ENCODE measurements at regions not wholly inside any gene's neighbourhood (a gene's known extent, or its start where the extent isn't known, plus 50 kb on each side); places are given as distances from the start of the nearest gene placed in this dataset.
"Not testable (repeated sequence)": the region's sequence is repeated elsewhere in the genome, so short reads cannot be mapped to it uniquely, and the experiment has no call there.

GRCh38 chr5:82886911-82887310, 190.3 kb downstream of the TMEM167A start:
- no peak for DNase-seq

- DNase-seq: no peak
Observed at GRCh38 chr5:82885627-82886389, 191.4 kb downstream of the TMEM167A start.

DNA sequence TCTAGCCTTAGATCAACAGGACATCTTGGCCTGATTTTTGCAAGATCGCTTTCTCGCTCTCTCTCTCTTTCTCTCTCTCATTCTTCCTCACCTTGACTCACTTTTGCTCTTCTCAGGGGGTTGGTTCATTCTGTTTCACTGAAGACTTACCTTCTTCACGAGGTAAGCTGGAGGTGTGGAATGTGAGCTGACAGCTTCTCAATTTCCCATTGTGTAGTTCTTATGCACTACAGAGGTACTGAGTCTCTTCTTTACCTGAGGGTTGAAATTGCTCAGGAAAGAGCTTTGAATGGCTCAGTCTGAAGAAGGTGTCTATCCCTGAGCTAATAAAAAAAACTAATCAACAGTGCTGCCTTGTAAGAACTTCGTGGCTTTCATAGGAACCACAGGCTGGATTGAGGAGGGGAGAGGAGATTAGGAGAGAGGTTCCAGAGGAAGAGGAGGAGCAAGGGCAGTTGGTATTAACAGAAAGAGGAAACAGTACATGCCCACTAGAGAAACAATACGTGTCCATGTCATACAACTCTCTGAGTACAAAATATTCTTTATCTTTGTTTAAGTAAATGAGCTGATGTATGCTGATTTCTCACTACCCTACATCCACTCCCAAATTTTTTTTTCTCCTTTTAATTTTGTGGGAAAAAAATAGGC, 192.2 kb downstream of the TMEM167A start:
- DNase-seq: no peak

DNA sequence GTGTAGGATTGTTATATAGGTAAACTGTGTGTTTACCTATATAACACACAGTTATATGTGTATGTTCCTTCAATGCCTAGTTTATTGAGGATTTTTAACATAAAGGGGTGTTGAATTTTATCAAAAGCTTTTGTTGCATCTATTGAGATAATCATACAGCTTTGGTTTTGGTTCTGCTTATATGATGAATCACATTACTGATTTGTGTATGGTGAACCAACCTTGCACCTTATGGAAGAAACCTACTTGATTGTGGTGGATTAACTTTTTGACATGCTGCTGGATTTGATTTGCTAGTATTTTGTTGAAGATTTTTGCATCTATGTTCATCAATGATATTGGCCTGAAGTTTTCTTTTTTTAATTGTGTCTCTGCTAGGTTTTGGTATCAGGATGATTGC, 194.9 kb downstream of the TMEM167A start:
- no peak for DNase-seq

DNA sequence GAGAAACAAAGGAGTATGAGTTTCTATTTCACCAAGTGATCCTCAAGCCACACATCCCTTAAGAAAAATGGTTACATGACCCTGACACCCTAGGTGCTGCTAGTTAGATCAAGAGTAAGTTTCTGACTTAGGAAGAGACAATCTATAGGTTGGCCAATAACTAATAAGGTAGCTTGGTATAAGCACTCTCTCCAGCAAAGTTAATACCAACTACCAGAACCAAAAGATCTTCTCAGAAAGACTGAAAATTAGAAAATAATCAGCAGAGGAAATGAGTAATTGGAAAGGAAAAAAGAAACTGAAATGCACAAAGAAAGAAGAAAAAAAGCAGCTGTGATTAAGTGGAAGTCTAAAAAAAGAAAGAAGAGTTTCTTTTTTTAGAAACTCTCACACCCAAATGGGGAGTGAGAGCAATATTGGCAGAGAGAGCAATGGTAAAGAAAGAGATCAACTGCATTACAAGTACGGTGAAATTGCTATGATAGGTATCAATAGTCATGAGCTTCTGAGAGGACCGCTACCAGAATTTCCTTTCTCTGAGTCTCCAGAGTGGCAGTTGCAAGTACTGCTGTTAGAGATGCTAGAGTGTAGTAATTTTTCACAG, 195.5 kb downstream of the TMEM167A start:
- DNase-seq: no peak

DNA sequence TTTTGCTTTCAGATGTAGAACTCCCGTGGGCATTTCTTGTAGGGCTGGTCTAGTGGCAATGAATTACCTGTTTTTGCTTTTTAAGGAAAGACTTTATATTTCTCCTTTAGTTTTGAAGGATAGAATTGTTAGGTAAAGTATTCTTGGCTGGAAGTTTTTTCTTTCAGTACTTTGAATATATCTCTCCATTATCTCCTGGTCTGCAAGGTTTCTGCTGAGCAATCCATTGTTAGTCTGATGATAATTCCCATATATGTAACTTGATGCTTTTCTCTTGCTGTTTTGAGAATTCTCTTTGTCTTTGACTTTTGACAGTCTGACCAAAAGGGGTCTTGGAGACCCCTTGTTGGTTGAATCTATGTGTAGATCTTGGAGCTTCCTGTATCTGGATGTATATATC, 198.1 kb downstream of the TMEM167A start:
- no peak for DNase-seq

GRCh38 chr5:82873452-82873851, 203.7 kb downstream of the TMEM167A start:
- no peak for DNase-seq

DNA sequence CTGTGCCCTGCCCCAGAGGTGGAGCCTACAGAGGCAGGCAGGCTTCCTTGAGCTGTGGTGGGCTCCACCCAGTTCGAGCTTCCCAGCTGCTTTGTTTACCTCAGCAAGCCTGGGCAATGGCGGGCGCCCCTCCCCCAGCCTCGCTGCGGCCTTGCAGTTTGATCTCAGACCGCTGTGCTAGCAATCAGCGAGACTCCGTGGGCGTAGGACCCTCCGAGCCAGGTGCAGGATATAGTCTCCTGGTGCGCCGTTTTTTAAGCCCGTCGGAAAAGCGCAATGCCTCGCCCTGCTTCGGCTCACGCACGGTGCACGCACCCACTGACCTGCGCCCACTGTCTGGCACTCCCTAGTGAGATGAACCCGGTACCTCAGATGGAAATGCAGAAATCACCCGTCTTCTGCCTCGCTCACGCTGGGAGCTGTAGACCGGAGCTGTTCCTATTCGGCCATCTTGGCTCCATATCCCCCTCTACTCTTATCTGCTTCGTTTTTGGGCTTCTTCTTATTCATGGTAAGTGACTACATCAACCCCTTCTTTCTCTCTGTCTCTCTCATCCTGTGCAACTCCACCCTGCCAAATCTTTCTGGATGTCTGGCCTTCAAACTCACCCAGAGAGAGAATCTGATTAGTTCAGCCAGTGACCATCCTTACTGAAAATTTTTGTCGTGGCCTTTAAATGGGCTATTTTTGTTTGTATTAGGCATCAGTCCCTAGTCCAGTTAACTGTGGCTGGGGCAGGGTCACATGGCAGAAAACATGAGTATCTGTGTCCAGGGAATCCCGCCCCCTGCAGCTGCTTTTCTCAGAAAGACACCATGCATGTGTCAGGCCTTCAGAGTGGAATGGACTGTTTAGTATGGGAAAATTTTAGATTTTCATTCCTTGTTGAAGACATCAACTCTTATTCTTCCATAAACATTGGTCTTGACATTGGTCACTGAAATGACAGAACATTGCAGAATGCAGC, 204.6 kb downstream of the TMEM167A start:
- DNase-seq: not testable (repeated sequence)

GRCh38 chr5:82865625-82866024, 211.6 kb downstream of the TMEM167A start:
- DNase-seq: no peak

DNA sequence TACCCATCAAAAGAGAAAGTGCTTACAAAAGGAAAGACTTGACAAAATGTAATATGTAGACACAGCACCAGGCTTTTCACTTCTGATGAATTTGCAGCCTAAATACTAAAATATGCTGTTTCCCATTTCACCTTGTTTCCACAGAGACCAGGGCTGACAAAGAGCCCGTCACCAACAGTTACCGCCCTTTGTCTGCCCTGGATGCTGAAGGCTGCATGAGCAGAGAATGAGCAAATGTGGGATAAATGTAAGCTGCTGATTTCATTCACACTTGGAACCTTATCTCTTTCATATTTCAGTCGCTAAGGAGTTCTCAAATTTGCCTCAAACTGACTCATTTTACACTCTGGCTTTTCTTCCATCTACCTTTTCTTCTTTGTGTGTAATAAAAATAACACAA, 213.9 kb downstream of the TMEM167A start:
- no peak for DNase-seq

- DNase-seq: no peak
Observed at GRCh38 chr5:82862711-82863110, 214.5 kb downstream of the TMEM167A start.

DNA sequence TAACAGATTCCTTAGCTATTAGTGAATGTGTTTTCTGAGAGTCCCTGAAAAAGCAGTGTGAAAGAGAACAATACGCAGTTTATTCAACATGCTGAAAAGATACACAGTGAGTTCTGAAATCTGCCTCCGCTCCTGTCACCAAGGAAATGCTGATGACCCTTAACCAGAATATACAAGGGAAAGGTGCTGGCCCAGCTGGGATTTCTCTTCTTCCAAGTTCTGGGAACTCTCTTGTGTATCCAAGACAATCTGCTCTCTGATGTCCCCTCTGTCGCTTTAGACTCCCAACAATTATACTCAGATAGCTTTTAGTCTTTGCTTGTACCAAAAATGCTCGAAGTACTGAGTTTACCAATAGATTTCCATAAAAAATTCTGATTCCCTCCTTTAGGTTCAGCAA, 214.9 kb downstream of the TMEM167A start:
- DNase-seq: no peak

DNA sequence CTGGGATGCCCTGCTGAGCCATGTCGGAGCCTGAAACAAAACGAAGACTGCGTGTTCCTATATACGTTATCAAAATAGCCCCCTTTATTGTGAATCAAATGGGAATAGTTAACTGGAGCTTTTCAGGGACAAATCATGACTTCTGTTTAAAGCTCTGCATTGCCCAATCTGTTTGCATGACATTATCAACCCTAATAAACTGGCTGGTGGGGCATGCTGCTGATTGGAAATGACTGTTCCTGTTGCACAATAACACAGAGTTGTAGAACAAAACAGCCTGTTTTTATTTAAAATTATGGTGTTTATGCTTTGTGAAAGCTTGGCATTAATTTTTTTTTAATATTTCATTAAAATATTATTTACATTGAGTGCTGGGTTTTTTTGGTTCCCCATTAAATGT, 215.5 kb downstream of the TMEM167A start:
- DNase-seq: no peak

DNA sequence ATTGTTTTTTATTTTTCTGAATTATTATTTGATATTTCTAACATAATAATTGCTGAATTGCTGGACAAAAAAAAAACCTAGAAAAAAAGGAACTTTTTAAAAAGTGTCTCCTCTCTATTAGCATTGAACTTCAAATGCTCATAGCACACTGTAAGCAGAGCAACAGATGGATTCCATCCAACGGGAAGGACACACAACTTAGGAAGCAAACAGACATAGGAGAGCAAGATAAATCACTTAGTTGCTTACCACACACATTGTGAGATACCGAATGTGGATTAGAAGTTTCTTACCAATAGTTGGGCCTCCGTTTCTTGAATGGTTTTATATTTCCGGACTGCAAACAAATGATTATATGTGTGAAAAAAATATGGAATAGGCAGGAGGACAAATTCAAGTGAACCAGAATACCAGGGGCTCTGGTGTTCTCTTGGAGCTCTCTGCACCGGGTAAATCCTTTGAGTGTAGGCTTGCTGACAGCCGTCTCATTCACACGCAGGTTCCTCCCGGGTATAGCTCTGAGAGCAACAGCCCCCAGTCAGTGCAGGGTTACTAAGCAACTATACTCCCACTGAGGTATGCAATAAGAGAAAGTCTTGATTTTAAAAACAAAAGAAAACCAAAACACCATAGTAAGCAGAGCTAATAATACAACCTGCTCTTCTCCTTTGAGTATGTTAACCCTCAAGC, 217.6 kb downstream of the TMEM167A start:
- DNase-seq: no peak

GRCh38 chr5:82858151-82859025, 218.8 kb downstream of the TMEM167A start:
- no peak for DNase-seq

GRCh38 chr5:82855893-82856550, 221.2 kb downstream of the TMEM167A start:
- DNase-seq: no peak

GRCh38 chr5:82854956-82855355, 222.2 kb downstream of the TMEM167A start:
- no peak for DNase-seq

DNA sequence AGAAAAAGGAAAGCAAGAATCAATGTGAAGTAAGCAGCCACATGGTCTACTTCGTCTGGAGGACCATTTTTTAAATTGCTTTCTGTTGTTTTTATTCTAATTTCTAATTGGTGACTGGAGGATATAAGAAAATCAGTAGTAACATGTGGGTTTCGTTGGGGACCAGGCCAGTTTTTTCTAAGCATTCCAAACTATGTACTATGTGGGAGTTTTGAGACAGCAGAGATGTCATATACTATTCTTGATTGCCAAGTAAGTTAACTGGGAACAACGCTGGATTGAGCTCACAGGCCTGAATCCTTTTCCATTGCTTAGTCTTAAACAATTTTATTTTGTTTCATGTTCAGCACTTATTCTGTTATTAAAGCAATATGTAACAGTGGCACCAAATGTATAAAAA, 225.7 kb downstream of the TMEM167A start:
- no peak for DNase-seq

GRCh38 chr5:82850393-82850792, 226.8 kb downstream of the TMEM167A start:
- DNase-seq: no peak

GRCh38 chr5:82849885-82850284, 227.3 kb downstream of the TMEM167A start:
- DNase-seq: no peak

- DNase-seq: no peak
Observed at GRCh38 chr5:82847562-82847961, 229.6 kb downstream of the TMEM167A start.

Measured in activated naive CD4-positive, alpha-beta T cell treated with Interleukin-2 at 50 U/mL for 16 hours (primary cell).